Endometrium (tissue), 2 donors: ENCODE measurements at regions not wholly inside any gene's neighbourhood (a gene's known extent, or its start where the extent isn't known, plus 50 kb on each side); places are given as distances from the start of the nearest gene placed in this dataset.
A peak's percentile ranks its signal among the peaks of the same experiment; 100 is the strongest.
"Not testable (repeated sequence)": the region's sequence is repeated elsewhere in the genome, so short reads cannot be mapped to it uniquely, and the experiment has no call there.

Experiments used
- FAIRE-seq: peaks from 2 replicates; lab custom pipeline; 2012; peaks lifted over from hg19 to GRCh38; lab: Jason Lieb, UNC
- donor health status: control.
- donor health status: control.

DNA sequence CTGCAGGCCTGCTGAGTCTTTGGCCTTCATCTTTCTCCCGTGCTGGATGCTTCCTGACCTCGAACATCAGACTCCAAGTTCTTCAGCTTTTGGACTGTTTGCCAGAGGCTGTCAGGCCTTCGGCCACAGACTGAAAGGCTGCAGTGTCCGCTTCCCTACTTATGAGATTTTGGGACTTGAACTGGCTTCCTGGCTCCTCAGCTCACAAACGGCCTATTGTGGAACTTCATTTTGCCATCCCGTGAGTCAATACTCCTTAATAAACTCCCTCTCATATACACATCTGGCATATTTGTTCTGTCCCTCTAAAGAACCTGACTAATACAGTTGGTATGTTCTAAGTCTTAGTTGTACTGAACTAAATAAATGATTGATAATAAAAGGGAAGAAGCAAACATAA is 702.8 kb upstream of the LINC00305 start:
- no peak for FAIRE-seq

DNA sequence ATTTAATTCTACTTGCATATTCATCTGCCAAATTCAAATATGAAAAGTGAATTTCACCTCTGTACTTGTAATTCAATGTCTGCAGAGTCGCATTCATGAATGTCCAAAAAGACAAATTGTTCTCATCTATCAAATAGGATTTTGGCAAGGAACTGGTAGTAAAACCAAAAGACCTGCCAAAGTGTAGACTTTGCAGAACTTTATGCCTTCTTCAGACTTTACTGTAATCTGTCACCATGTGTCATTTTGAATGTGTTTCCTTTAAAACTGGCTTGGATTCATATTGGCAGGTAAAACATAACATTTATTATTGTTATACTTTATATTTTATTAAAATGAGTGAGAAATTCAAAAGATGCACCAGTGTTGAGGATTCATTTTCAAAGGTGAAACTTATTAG is 701.9 kb upstream of the LINC00305 start:
- FAIRE-seq: no peak

DNA sequence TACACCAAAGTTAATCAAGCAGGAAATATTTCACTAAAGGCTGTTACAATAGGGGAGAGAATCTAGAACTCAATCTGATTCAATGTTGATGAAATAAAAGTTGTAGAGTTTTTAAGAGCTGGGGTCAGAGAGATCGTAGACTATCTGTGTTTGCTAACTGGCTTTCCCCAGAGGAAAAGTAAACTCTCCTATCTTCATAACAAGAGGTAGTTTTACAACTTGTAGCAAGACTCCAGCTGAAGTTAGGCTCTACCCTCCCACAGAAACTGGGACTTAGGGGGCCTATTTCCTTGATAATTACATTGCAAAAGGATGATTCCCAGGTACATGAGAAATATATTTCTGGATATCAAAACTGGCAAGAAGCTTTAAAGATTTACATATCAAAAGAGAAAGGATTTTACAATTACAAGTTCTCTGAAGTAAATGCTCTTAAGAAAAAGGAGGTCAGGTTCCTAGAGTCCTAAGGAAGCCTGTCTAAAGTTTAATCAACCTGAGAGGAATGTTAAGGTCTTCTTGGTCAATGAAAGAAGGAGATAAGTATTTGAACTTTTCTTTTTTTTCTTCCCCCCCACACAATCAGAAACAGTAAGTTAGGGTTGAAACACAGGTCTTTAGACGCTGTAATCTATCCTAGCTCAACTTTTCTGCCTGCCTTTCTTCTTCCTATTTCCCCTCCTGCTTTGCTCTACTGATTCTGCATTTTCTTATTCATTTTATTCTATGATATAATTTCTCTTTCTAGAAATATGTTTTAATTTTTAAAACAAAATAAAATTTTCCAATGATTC is 692.2 kb upstream of the LINC00305 start:
- FAIRE-seq: no peak

- FAIRE-seq: no peak
Measured at GRCh38 chr18:64810354-64810753, 661.5 kb upstream of the LINC00305 start.

- FAIRE-seq: no peak
Measured at GRCh38 chr18:64809801-64810200, 660.9 kb upstream of the LINC00305 start.

DNA sequence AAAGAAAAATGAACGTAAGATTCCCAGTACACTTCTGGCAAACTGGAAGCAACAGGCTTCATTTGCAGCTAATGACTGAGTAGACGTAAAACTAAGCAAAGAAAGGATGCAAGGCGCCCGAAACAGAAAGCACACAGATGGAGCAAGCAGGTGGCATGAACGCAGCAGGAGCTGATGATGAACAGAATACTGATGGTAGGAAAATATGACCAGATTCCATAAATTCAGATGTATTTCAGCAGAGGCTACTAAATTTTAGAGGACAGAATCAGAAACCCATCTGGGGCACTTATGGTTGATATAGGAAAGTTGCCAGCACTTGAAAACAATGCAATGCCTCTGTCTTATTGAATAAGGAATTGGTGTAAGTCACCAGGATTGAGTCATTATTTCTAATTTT is 658.7 kb upstream of the LINC00305 start:
- FAIRE-seq: no peak

DNA sequence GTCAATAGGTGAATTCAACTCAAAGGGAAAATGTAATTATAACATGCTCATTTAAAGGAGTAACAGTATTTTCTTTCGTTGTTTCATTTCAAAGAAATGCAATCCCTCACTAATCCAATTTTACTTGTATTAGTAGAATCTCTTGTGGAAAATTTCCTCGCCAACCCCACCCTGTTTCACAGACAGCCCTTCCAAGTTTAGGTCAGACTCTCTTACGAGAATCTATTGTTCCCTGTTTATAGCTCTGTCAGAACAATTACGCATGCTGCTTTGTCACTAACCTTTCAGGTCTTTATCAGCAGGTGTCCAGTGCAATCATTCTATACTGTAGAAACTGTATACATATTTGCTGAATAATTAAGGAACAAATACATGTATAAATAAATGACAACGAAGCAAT is 657.8 kb upstream of the LINC00305 start:
- no peak for FAIRE-seq

- no peak for FAIRE-seq
Measured at GRCh38 chr18:64806232-64806631, 657.3 kb upstream of the LINC00305 start.

DNA sequence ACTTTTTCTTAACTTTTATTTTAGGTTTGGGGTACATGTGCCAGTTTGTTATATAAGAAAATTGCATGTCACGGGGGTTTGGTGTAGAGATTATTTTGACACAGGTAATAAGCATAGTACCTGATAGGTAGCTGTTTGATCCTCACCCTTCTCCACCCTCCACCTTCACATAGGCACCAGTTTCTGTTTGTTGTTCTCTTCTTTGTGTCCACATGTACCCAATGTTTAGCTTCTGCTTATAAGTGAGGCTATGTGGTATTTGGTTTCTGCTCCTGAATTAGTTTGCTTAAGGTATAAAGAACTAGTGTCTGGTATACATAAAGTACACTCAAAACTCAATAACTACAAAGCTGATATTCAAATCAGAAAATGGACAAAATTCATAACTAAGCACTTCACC is 654.6 kb upstream of the LINC00305 start:
- FAIRE-seq: no peak

DNA sequence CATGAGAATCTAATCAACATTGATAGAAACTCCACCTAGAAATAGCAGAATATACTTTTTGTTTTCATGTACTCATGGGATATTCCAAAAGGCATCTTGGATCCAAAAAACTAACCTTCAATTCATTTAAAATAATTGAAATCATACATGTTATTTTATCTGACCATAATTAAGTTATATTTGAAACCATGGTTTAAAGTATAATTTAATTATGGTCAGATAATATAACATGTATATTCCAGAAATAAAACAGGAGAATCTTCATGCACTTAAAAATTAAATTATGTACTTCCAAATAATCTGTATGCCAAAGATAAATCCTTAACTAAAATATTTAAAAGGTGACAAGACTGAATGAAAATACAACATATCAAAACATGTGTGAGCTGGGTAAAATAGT is 651.3 kb upstream of the LINC00305 start:
- no peak for FAIRE-seq

GRCh38 chr18:64799376-64799775 is 650.5 kb upstream of the LINC00305 start:
- no peak for FAIRE-seq

- no peak for FAIRE-seq
Measured at GRCh38 chr18:64791236-64791635, 642.3 kb upstream of the LINC00305 start.

DNA sequence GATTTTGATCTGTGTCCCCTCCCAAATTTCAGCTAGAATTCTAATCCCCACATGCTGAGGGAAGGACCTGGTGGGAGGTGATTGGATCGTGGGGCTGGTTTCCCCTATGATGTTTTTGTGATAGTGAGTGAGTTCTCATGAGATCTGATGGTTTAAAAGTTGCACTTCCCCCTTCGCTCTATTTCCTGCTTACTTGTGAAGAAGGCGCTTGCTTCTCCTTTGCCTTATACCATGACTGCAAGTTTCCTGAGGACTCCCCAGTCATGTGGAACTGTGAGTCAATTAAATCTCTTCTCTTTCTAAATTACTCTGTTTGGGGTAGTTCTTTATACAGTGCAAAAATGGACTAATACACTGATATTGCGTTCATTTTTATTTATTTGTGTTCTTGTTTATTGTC is 636.8 kb upstream of the LINC00305 start:
- FAIRE-seq: no peak

DNA sequence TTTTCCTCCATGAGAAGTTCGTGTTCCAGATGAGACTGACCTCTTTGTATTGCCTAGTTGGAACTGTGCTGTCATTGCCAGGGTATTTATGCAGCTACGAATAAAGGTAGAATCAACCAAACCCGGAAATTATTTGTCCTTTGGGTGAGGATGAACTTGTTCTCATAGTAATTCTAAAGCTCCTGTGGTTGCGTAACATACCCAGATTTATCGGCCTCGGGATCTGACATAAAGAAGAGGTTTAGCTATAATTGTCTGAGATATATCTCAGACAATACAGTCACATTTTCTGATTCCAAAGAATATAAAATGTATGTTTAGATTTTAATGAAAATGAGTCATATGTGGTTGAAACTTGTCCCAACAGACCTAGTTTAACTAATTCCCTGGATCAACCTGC is 628.7 kb upstream of the LINC00305 start:
- no peak for FAIRE-seq

GRCh38 chr18:64765908-64766307 is 617.0 kb upstream of the LINC00305 start:
- FAIRE-seq: no peak

- no peak for FAIRE-seq
Measured at GRCh38 chr18:64752707-64753106, 603.8 kb upstream of the LINC00305 start.

GRCh38 chr18:64749884-64750283 is 601.0 kb upstream of the LINC00305 start:
- FAIRE-seq: no peak

- FAIRE-seq: no peak
Measured at GRCh38 chr18:64747803-64748202, 598.9 kb upstream of the LINC00305 start.

DNA sequence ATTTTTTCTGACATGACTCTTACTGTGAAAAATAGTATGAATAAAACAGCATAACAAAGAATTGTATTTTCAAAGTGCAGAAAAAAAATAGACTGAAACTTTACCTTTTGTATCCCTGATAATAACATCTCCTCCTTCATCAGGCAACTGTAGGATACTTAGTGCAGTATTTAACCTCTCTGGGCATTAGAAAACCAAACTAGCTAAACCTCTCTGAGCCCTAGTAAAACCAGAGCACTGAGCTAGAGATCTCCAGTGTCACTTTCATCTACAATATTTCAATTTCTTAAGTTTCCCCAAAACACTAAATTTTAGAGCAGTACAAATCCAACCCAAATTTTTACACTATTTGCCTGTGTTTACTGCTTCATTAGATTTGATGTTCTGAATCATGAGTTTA is 594.0 kb upstream of the LINC00305 start:
- FAIRE-seq: no peak

GRCh38 chr18:64734063-64734462 is 585.2 kb upstream of the LINC00305 start:
- no peak for FAIRE-seq

GRCh38 chr18:64725657-64726056 is 576.8 kb upstream of the LINC00305 start:
- FAIRE-seq: not testable (repeated sequence)

- FAIRE-seq: no peak
Measured at GRCh38 chr18:64720781-64721464, 572.0 kb upstream of the LINC00305 start.

DNA sequence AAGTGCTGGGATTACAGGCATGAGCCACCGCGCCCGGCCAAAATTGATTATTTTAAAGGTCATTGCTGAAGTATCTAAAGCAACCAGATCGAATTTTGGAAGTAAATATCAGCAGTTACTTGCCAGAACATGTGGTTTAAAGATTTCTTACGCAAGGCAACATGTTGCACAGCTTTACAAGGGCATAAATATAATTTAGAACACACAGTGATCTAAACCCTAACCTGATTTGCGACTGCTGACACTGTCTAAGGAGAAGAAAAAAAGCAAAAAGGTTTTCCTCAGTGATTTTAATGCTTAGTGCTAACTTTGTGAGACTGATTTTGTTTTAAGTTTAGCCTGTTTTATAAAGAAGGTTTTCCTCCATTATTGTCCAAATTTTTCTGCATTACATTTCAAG is 569.9 kb upstream of the LINC00305 start:
- FAIRE-seq: peak; percentile 91

GRCh38 chr18:64717026-64717425 is 568.1 kb upstream of the LINC00305 start:
- no peak for FAIRE-seq
